ENCODE measurements at regions not wholly inside any gene's neighbourhood (a gene's known extent, or its start where the extent isn't known, plus 50 kb on each side); places are given as distances from the start of the nearest gene placed in this dataset.

GRCh38 chr1:181386951-181387350, 96.4 kb upstream of the CACNA1E start:
- TF ChIP-seq CTCF (conservative IDR thresholded peaks at IDR 0.05), result no peak
- Mint-ChIP-seq H3K9me3 (no peaks in the 10 kb centered on the region), H3K27me3 (ENCODE audit: low read depth) (peaks cover 5% of the 10 kb centered on the region), H3K27ac (ENCODE audit: unreplicated experiment) (no peak overlapping the region), H3K4me3 (no peak overlapping the region), H3K4me1 (peaks cover 5% of the 10 kb centered on the region), H3K36me3 (ENCODE audit: low read depth) (no peaks in the 10 kb centered on the region)
- no peak for DNase-seq (ENCODE audit: low read depth, low spot score)

- Mint-ChIP-seq H3K36me3 (ENCODE audit: low read depth) (no peaks in the 10 kb centered on the region), H3K4me3 (no peak overlapping the region), H3K27me3 (ENCODE audit: low read depth) (peaks cover 5% of the 10 kb centered on the region), H3K9me3 (no peaks in the 10 kb centered on the region), H3K27ac (ENCODE audit: unreplicated experiment) (no peak overlapping the region), H3K4me1 (peaks cover 5% of the 10 kb centered on the region)
- DNase-seq (ENCODE audit: low read depth, low spot score), result no peak
- no peak for TF ChIP-seq CTCF (conservative IDR thresholded peaks at IDR 0.05)
Observed at GRCh38 chr1:181387702-181388101, 95.6 kb upstream of the CACNA1E start.

- H3K36me3 Mint-ChIP-seq (ENCODE audit: low read depth), result no peaks in the 10 kb centered on the region
- H3K27me3 Mint-ChIP-seq (ENCODE audit: low read depth), result peaks cover 5% of the 10 kb centered on the region
- no peaks in the 10 kb centered on the region for H3K9me3 Mint-ChIP-seq
- DNase-seq (ENCODE audit: low read depth, low spot score), result no peak
- TF ChIP-seq CTCF (conservative IDR thresholded peaks at IDR 0.05), result no peak
- H3K27ac Mint-ChIP-seq (ENCODE audit: unreplicated experiment), result no peak overlapping the region
- H3K4me1 Mint-ChIP-seq, result peaks cover 5% of the 10 kb centered on the region
- no peak overlapping the region for H3K4me3 Mint-ChIP-seq
Observed at GRCh38 chr1:181390410-181391077, 92.8 kb upstream of the CACNA1E start.

- H3K36me3 Mint-ChIP-seq (ENCODE audit: low read depth), result no peaks in the 10 kb centered on the region
- no peak for DNase-seq (ENCODE audit: low read depth, low spot score)
- TF ChIP-seq CTCF (conservative IDR thresholded peaks at IDR 0.05), result peak; percentile 28
- no peak overlapping the region for H3K27ac Mint-ChIP-seq (ENCODE audit: unreplicated experiment)
- H3K4me1 Mint-ChIP-seq, result peaks cover 5% of the 10 kb centered on the region
- no peaks in the 10 kb centered on the region for H3K9me3 Mint-ChIP-seq
- peaks cover 5% of the 10 kb centered on the region for H3K27me3 Mint-ChIP-seq (ENCODE audit: low read depth)
- no peak overlapping the region for H3K4me3 Mint-ChIP-seq
Observed at GRCh38 chr1:181391301-181391900, 91.9 kb upstream of the CACNA1E start.

GRCh38 chr1:181392133-181392532, 91.2 kb upstream of the CACNA1E start:
- no peak for TF ChIP-seq CTCF (conservative IDR thresholded peaks at IDR 0.05)
- Mint-ChIP-seq H3K27me3 (ENCODE audit: low read depth) (peaks cover 5% of the 10 kb centered on the region), H3K36me3 (ENCODE audit: low read depth) (no peaks in the 10 kb centered on the region)

More at GRCh38 chr1:181392133-181392532, 91.2 kb upstream of the CACNA1E start:
- peaks cover 5% of the 10 kb centered on the region for H3K4me1 Mint-ChIP-seq
- no peak overlapping the region for H3K27ac Mint-ChIP-seq (ENCODE audit: unreplicated experiment)
- DNase-seq (ENCODE audit: low read depth, low spot score), result no peak
- no peak overlapping the region for H3K4me3 Mint-ChIP-seq
- H3K9me3 Mint-ChIP-seq, result no peaks in the 10 kb centered on the region
